HL-60/S4 (cell line): ENCODE measurements at regions not wholly inside any gene's neighbourhood (a gene's known extent, or its start where the extent isn't known, plus 50 kb on each side); places are given as distances from the start of the nearest gene placed in this dataset.

Experiments
- in situ Hi-C: fragments of 300-500 bp; cut with MboI; formaldehyde crosslinking; loops from 2 replicates; pipeline ENCODE4 v1.14.3; 2022; ENCODE audit warnings: low sequenced_read_pairs

GRCh38 chr20:24199501-24199900 is 210.9 kb upstream of the GGTLC1 start:
- in situ Hi-C loops, result no loop called here

- in situ Hi-C loops, result no loop called here
Observed at GRCh38 chr20:24194143-24194542, 205.6 kb upstream of the GGTLC1 start.

GRCh38 chr20:24190905-24191304 is 202.3 kb upstream of the GGTLC1 start:
- in situ Hi-C loops, result no loop called here

GRCh38 chr20:24185791-24186190 is 197.2 kb upstream of the GGTLC1 start:
- in situ Hi-C loops, result no loop called here

GRCh38 chr20:24181151-24181550 is 192.6 kb upstream of the GGTLC1 start:
- in situ Hi-C loops, result no loop called here

- in situ Hi-C loops, result loop anchor here (10.0 kb wide), 1 partner anchor 64 kb away; no protein-coding TSS in a partner anchor
Observed at GRCh38 chr20:24169256-24169655, 180.7 kb upstream of the GGTLC1 start.

- in situ Hi-C loops, result loop anchor here (10.0 kb wide), 1 partner anchor 62 kb away; no protein-coding TSS in a partner anchor
Observed at GRCh38 chr20:24166412-24166811, 177.8 kb upstream of the GGTLC1 start.

GRCh38 chr20:24166123-24166381 is 177.5 kb upstream of the GGTLC1 start:
- in situ Hi-C loops, result loop anchor here (10.0 kb wide), 1 partner anchor 61 kb away; no protein-coding TSS in a partner anchor

GRCh38 chr20:24165301-24166122 is 176.9 kb upstream of the GGTLC1 start:
- in situ Hi-C loops, result loop anchor here (10.0 kb wide), 1 partner anchor 61 kb away; no protein-coding TSS in a partner anchor

GRCh38 chr20:24164360-24164759 is 175.8 kb upstream of the GGTLC1 start:
- in situ Hi-C loops, result loop anchor here (10.0 kb wide), 1 partner anchor 60 kb away; no protein-coding TSS in a partner anchor

- in situ Hi-C loops, result loop anchor here (10.0 kb wide), 1 partner anchor 59 kb away; no protein-coding TSS in a partner anchor
Observed at GRCh38 chr20:24163506-24163905, 174.9 kb upstream of the GGTLC1 start.

- in situ Hi-C loops, result loop anchor here (10.0 kb wide), 1 partner anchor 56 kb away; no protein-coding TSS in a partner anchor
Observed at GRCh38 chr20:24160563-24161281, 172.1 kb upstream of the GGTLC1 start.

GRCh38 chr20:24158281-24158680 is 169.7 kb upstream of the GGTLC1 start:
- in situ Hi-C loops, result no loop called here

GRCh38 chr20:24157213-24157612 is 168.6 kb upstream of the GGTLC1 start:
- in situ Hi-C loops, result no loop called here

GRCh38 chr20:24153101-24154040 is 164.8 kb upstream of the GGTLC1 start:
- in situ Hi-C loops, result no loop called here

- in situ Hi-C loops, result no loop called here
Observed at GRCh38 chr20:24151621-24152294, 163.2 kb upstream of the GGTLC1 start.

- in situ Hi-C loops, result no loop called here
Observed at GRCh38 chr20:24150406-24150805, 161.8 kb upstream of the GGTLC1 start.

- in situ Hi-C loops, result no loop called here
Observed at GRCh38 chr20:24149881-24150307, 161.3 kb upstream of the GGTLC1 start.

GRCh38 chr20:24149175-24149574 is 160.6 kb upstream of the GGTLC1 start:
- in situ Hi-C loops, result no loop called here

- in situ Hi-C loops, result no loop called here
Observed at GRCh38 chr20:24148372-24148771, 159.8 kb upstream of the GGTLC1 start.
